GM21367 (cell line): ENCODE measurements at regions not wholly inside any gene's neighbourhood (a gene's known extent, or its start where the extent isn't known, plus 50 kb on each side); places are given as distances from the start of the nearest gene placed in this dataset.

Experiments used
- ATAC-seq: cut with Tn5 transposase; IDR thresholded peaks from one replicate; pipeline ENCODE4 v1.9.1; 2021; ENCODE audit not compliant: unreplicated experiment

GRCh38 chr3:159828542-159828943, 160.1 kb upstream of the IL12A start:
- peak; percentile 44 for ATAC-seq

DNA sequence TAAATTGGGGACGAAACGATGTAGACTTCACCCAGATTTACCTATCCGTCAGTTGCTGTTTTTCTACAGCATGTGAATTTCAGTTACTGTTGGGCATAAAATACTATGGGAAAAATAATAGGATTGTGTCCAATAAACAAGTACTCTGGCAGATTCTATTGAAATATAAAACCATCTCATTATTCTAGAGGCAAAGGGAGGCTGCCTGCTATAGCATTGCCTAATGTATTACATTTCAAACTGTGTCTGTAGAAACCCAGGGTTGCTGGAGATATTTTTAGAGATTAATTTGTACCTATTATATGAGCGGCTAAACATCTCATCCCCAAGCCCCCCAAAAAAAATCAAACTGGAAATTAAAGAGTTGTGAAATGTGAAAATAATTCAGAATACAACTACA, 159.6 kb upstream of the IL12A start:
- ATAC-seq = no peak

GRCh38 chr3:159829539-159830227, 159.0 kb upstream of the IL12A start:
- no peak for ATAC-seq

DNA sequence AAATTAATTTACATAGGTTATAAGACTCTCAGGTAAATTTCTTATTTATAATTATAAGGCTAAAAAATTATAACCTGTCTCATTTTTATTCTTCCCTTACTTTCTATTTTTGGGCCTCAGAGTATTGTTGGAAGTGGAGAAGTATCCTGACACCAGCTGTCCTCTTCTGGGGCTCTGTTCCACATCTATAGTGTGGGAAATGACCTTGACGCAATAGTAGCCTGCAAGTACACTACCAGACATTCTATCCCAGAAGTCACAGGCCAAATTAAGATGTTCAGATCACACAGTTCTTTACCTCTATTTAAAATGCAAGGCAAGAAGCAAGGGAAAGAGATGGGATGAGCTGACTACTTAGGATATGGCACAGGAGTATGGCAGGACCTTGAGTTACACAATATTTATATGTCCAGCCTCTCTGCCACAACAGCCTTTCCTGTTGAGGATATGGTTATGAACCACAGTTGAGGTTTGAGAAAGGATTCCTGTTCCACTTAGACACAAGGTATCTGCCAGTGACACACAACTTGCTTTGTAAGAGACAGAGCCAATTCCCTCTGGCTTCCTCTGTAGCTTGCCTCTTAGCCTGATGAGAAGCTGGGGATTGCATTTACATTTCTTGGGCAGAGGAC, 158.0 kb upstream of the IL12A start:
- no peak for ATAC-seq

DNA sequence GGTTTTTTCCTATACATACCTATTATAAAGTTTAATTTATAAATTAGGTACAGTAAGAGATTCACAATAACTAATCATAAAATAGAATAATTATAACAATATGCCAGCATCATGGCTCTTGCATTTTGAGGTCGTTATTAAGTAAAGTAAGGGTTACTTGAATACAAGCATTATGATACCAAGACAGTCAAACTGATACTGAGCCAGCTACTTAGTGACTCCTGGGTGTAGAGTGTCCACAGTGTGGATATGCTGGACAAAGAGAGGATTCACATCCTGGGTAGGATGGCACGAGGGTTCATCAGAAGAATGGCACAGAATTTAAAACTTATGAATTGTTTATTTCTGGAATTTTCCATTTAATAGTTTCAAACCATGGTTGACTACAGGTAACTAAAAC, 157.2 kb upstream of the IL12A start:
- no peak for ATAC-seq

DNA sequence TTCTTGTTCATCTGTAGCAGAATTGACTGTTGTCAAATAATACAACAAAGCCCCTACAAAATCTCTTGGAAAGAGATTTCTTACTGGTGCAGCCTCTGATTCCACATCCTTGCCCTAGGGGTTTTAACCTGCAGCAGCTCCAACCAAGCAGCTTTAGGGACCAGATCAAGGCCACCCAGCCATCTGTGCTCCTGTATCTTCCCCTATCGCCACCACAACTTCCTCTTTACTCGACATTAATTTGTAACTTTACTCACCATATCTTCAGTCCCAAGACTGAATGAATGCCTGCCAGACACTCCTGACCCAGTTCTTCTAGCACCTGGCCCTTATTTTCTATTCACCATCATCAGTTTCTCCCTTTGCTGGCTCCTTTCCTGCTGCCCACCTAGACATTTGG, 156.6 kb upstream of the IL12A start:
- peak; percentile 82 for ATAC-seq

- no peak for ATAC-seq
Observed at GRCh38 chr3:159835126-159835525, 153.5 kb upstream of the IL12A start.

GRCh38 chr3:159837725-159838124, 150.9 kb upstream of the IL12A start:
- ATAC-seq = no peak

GRCh38 chr3:159838938-159839337, 149.7 kb upstream of the IL12A start:
- ATAC-seq = no peak

- no peak for ATAC-seq
Observed at GRCh38 chr3:159839561-159840379, 148.9 kb upstream of the IL12A start, which contains the start of gene SCHIP1. TSS of gene SCHIP1 (plus strand) at chr3:159839861.

- no peak for ATAC-seq
Observed at GRCh38 chr3:159840703-159841299, 147.8 kb upstream of the IL12A start.

GRCh38 chr3:159841766-159842165, 146.9 kb upstream of the IL12A start:
- no peak for ATAC-seq

DNA sequence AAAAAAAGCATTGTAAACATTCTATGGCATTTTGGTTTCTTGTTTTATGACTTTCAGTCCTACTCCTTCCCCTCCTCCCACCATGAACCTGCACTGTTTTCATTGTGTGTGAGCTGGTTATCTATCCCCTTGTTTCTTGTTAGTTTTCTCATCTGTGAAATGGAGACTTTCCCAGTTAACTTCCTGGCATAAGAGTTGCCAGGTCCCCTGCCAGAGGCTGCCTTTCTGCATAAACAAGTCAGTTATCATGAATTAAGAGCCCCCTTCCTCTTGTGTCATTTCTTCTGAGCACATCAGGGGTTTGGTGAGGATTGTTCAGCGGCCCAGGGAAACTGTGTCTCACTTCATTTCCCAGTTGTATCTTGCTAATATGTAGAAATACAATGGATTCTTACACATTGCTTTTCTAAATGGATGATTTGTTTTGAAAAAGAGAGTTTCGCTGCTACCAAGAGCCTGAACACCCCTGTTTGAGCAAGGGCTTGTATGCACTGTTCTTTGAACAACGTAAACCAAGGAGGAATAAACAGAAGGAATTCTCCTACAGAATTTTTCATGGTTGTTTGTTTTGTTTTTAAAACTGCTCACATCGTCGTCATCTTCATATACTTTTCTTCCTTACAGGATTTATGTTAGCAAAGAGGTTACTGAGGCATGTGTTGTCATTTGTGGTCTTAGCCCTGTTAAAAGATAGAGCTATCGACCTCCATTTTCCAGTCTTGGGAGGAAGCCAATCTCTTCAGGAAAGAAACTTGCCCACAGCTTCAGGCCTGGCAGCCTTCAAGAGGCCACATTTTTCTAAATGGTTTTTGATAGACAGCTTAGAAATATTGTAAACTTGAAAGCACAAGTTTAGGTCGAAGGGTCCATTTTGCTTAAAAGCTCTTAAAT, 144.6 kb upstream of the IL12A start:
- no peak for ATAC-seq

DNA sequence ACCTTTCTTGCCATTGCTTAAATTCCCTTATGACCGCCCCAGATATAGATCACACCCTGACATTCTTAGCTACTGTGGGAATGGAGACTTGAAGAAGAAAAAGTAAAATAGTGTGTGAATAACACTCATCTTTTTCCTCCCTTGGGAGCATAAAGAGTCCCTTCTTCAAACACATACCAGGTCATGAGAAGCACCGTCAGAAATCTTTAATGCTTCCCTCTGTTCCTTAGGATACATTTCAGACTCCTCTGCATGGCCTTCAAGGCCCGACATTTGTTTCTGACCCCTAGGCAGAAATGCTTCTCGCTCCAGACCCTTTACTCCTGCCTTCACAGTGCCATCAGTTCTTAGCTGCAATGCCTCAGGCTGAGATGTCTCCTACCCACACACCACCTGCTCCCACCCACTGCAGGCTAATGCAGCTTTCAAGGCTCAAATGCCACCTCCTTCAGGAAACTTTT, 143.8 kb upstream of the IL12A start:
- ATAC-seq = no peak

DNA sequence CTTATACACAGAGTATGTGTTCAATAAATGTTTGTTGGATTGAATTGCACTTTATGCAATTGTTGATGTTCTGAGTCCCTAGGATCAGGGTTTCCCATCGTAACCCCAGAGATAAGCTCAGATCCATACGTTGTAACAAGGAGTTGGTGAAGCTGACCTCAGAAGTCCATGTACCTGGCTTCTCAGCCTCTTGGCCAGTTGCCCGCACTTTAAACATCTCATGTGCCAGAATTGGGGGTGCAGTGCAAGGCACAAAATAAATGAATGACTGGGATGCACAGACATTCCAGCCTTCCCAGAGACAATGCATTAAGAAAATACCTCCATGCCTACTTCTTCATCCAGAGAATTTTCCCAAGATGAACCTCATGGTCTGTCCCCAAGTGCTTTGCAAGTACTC, 142.9 kb upstream of the IL12A start:
- ATAC-seq = no peak

DNA sequence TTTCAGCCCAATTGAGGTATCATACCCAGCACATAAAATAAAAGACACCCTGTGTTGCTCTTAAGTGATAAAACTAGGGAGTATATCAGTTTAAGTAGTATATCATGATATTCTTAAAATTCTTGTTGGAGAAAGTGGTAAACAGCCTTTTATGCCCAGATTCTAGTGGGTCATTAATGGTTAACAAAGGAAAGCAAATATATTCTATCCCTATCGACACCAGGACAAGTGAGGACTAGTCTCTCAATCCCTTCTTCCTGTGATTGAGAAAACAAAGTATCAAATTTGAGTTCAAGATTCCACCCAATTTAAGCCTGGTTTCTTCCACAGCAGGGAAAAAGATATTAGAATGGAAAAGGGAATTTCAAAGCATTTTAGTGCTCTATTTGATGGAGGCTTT, 142.4 kb upstream of the IL12A start:
- ATAC-seq = no peak

- no peak for ATAC-seq
Observed at GRCh38 chr3:159848348-159849118, 140.1 kb upstream of the IL12A start.

DNA sequence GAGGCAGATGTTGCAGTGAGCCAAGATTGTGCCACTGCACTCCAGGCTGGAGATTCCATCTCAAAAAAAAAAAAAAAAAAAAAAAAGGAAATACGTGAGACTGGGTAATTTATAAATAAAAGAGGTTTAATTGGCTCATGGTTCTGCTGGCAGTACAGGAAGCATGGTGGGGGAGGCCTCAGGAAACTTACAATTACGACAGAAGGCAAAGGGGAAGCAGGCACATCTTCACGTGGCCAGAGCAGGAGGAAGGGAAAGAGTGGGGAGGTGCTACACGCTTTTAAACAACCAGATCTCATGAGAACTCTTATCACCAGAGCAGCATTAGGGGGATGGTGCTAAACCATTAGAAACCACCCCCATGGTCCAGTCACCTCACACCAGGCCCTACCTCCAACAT, 138.2 kb upstream of the IL12A start:
- ATAC-seq = no peak

DNA sequence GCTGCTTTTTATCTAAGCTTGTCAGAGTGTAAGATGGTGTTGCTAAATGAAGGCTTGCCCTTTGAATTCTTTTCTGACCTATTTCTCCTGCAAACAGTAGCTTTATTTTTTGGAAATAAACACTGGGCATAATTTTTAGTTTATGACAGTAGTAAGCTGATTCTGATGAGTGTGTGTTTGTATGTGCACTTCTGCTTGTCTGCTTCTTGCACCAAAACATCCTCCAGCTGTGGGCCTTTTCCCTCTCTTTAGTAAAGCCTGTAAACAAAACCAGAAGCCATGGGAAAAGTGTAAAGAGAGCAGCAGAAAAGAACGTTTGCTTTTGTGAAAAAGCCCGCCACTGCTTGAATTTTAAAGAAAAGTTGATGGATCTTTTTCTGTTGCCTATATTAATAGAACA, 136.4 kb upstream of the IL12A start:
- ATAC-seq = no peak
